ENCODE measurements at regions not wholly inside any gene's neighbourhood (a gene's known extent, or its start where the extent isn't known, plus 50 kb on each side); places are given as distances from the start of the nearest gene placed in this dataset.

DNA sequence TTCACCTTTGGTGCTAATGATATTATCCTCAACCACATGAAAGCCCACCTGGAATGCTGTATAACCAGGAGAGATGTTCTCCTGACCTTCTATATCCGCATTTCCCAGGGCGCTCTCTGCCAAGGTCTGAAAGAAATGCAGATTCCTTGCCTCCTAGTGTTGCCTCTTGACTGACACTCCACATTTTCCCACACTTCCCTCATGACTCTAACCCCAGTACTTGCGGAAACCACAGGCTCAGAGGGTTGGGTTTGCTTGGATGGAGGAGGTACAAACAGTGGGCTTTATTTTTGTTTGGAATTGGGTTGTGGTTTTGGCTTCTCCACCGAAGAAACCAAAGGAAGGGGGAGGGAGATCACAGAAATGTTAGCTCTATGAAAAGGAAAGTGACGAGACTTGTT lies 222.9 kb upstream of the CELF2 start:
- in situ Hi-C loops (cut with MboI; ENCODE audit: low pct_unique_long_range_greater_than_20kb, low sequenced_read_pairs, unreplicated experiment): no loop called here
- TF ChIP-seq, protein P1, sequence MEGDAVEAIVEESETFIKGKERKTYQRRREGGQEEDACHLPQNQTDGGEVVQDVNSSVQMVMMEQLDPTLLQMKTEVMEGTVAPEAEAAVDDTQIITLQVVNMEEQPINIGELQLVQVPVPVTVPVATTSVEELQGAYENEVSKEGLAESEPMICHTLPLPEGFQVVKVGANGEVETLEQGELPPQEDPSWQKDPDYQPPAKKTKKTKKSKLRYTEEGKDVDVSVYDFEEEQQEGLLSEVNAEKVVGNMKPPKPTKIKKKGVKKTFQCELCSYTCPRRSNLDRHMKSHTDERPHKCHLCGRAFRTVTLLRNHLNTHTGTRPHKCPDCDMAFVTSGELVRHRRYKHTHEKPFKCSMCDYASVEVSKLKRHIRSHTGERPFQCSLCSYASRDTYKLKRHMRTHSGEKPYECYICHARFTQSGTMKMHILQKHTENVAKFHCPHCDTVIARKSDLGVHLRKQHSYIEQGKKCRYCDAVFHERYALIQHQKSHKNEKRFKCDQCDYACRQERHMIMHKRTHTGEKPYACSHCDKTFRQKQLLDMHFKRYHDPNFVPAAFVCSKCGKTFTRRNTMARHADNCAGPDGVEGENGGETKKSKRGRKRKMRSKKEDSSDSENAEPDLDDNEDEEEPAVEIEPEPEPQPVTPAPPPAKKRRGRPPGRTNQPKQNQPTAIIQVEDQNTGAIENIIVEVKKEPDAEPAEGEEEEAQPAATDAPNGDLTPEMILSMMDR (IDR thresholded peaks at IDR 0.05; ENCODE audit: extremely low read depth, insufficient read depth, missing control alignments): no peak
- no peak for DNase-seq (ENCODE audit: low spot score)

DNA sequence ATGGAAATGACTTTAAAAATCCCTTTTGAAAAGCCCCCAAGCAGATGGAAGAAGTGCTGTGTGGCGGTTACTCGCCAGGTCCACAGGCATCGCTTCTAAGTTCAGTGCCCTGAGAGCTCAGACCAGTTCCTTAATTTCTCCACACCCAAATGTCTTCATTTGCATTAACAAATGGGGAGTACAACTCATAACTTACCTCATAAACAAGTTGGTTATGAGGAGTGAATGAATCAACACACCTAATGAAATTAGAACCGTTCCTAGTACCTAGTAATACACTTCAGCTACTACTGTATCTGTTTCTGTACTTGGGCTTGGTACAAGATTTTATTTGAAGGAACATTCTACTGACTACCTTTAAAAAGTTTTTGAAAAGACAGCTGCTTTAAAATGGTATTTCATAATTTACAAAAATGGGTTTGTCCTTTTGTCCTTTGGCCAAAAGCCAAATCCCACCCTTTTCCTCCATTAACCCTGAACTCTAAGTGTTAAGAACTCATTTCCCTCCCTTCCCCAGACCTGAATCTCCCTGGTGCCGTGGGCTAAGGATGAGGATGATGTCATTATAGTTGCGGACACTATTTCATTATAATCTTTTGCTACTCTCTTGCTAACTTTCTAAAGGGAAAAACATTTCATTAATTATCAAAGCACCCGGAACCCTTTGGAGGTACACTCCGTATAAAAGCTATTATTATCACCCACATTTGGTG lies 221.5 kb upstream of the CELF2 start:
- in situ Hi-C loops (cut with MboI; ENCODE audit: low pct_unique_long_range_greater_than_20kb, low sequenced_read_pairs, unreplicated experiment): no loop called here
- TF ChIP-seq, protein P1 (IDR thresholded peaks at IDR 0.05; ENCODE audit: extremely low read depth, insufficient read depth, missing control alignments): no peak
- DNase-seq (ENCODE audit: low spot score): no peak

DNA sequence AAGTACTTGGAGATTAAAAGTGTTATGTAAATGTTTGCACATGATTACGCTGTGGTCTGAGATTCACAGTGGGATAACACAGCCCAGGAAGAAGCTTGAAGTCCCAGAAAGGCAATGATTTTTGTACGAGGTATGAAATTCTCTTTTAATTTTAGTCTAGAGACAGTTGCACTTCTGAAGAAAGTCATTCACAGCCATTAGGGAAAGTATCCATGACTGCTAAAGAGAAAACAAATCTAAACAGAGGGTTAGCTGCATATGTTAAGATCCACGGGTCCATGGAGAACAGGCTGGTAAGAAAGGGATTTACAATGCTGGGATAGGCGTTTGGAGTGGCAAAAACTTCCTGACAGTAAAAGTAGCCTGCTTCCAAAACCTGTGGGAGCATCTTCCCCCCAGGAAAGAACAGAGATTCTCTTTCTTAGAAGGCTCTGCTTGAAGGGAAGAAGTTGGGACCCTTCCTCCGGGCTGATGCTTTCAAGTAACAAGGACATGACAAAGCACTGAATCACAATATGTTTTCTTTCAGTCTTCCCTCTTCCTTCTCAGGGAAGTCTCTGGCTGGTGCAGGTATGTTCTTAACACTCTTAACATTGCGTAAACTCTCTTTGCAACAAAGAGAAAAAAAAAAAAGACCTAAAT lies 220.8 kb upstream of the CELF2 start:
- TF ChIP-seq, protein P1 (IDR thresholded peaks at IDR 0.05; ENCODE audit: extremely low read depth, insufficient read depth, missing control alignments): no peak
- in situ Hi-C loops (cut with MboI; ENCODE audit: low pct_unique_long_range_greater_than_20kb, low sequenced_read_pairs, unreplicated experiment): no loop called here
- no peak for DNase-seq (ENCODE audit: low spot score)

DNA sequence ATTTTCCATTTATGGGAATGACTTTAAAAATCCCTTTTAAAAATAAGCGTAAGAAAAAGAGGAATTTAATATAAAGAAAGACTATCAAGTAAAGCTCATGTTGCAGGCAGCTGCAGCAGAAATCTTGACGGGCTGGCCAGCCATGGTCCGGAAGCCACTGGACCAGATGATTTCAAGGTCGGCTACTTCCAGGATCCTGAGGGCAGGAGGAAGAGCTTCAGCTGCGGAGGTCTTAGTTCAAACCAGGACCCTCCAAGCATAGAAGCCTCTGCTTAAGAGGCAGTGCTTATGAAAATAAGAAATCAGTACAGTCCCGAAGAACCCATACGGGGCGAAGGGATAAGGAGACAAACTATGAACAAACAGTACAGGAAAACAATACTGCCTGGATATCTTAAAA lies 220.2 kb upstream of the CELF2 start:
- in situ Hi-C loops (cut with MboI; ENCODE audit: low pct_unique_long_range_greater_than_20kb, low sequenced_read_pairs, unreplicated experiment): no loop called here
- TF ChIP-seq, protein P1 (IDR thresholded peaks at IDR 0.05; ENCODE audit: extremely low read depth, insufficient read depth, missing control alignments): no peak
- no peak for DNase-seq (ENCODE audit: low spot score)

DNA sequence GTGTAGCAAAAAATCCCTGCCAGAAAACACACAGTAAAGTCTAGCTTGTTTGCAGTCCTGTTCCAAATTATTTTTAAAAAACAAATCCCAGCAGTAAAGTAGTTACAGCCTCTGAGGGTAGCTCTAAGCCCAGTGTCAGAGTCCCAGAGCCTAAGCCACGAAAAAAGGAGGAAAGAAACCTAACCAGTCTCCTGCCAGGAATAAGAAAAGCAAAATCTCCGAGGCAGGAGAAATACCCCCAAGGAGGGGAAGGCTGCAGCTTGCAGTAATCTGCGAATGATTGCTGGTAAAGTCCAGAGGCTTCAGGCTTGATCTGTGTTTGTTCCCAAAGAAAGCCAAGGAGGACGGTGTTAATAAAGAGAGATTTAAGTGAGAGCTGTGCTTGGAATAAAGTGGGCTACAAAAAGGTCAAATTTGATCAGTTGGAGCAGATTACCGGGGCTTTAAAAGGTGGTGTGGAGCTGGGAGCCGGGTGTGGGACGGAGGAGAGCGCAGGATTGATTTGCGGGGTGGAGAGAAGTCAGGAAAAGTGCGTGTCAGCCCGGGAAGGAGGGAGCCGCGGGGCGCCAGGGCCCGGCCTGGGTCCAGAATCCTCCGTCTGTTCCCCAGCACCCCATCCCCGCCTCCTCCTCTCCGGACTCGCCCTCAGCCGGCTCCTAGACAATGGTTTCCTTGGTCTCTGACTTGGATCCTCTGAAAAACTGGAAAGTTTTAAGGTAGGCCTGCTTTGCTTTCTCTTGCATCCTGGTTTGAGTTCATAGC lies 219.4 kb upstream of the CELF2 start:
- in situ Hi-C loops (cut with MboI; ENCODE audit: low pct_unique_long_range_greater_than_20kb, low sequenced_read_pairs, unreplicated experiment): no loop called here
- DNase-seq (ENCODE audit: low spot score): no peak
- TF ChIP-seq, protein P1 (IDR thresholded peaks at IDR 0.05; ENCODE audit: extremely low read depth, insufficient read depth, missing control alignments): no peak

DNA sequence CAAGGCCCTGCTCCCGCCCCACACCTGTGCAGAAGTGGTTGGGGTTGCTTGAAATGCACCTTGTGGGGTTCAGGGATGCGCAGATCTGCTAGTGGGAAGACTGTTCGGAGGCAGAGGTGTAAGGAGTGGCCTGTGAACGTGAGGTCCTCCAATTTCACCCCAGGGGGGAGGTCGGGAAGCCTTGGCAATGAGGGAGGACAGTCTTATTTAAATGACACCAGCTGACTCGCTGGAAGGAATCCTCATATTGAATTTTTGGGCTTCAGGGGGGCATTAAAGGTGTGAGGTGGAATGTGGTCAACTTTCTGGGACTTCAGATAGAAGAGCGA lies 218.8 kb upstream of the CELF2 start:
- TF ChIP-seq, protein P1 (IDR thresholded peaks at IDR 0.05; ENCODE audit: extremely low read depth, insufficient read depth, missing control alignments): no peak
- in situ Hi-C loops (cut with MboI; ENCODE audit: low pct_unique_long_range_greater_than_20kb, low sequenced_read_pairs, unreplicated experiment): no loop called here
- DNase-seq (ENCODE audit: low spot score): no peak

Data from GM13977 (cell line).